GM12873 (cell line): ENCODE measurements at regions not wholly inside any gene's neighbourhood (a gene's known extent, or its start where the extent isn't known, plus 50 kb on each side); places are given as distances from the start of the nearest gene placed in this dataset.

Source experiments
- CTCF ChIP-seq: IDR thresholded peaks from 2 replicates; pipeline ENCODE4 v1.5.1; 2012; ENCODE audit warnings: low read depth, mild to moderate bottlenecking, moderate library complexity, low read length, control low read depth; ENCODE audit not compliant: insufficient read depth; ENCODE audit errors: missing control alignments

GRCh38 chr5:25128606-25129005 is 483.8 kb upstream of the CDH10 start:
- no peak for TF ChIP-seq CTCF

GRCh38 chr5:25119650-25120049 is 474.9 kb upstream of the CDH10 start:
- peak; percentile 16 for TF ChIP-seq CTCF

- no peak for TF ChIP-seq CTCF
Measured at GRCh38 chr5:25107853-25108252, 463.1 kb upstream of the CDH10 start.

GRCh38 chr5:25099538-25099937 is 454.8 kb upstream of the CDH10 start:
- no peak for TF ChIP-seq CTCF

- no peak for TF ChIP-seq CTCF
Measured at GRCh38 chr5:25095261-25095660, 450.5 kb upstream of the CDH10 start.

- TF ChIP-seq CTCF: no peak
Measured at GRCh38 chr5:25094219-25094618, 449.4 kb upstream of the CDH10 start.

GRCh38 chr5:25091921-25092320 is 447.1 kb upstream of the CDH10 start:
- TF ChIP-seq CTCF: no peak
